CD14-positive monocyte (primary cell): ENCODE measurements at regions not wholly inside any gene's neighbourhood (a gene's known extent, or its start where the extent isn't known, plus 50 kb on each side); places are given as distances from the start of the nearest gene placed in this dataset.

Experiments used
- DNase-seq, 3 donors: peaks; one replicate each; pipeline ENCODE4 v3.0.0-alpha.2; 2011 to 2022
- H2AFZ ChIP-seq: 2 replicates; pipeline ENCODE4 v1.6.0; 2012; ENCODE audit warnings: mild to moderate bottlenecking, low read depth, low read length, inconsistent platforms; ENCODE audit not compliant: insufficient read depth, poor library complexity, severe bottlenecking
- H3K27ac ChIP-seq, 2 donors: 1 replicate in 1 of 2; 2 replicates in 1 of 2; pipeline ENCODE4 v1.5.1; 2012 to 2013; ENCODE audit warnings: low read length in 2 of 2, control low read depth in 1 of 2, inconsistent platforms in 1 of 2, low read depth in 1 of 2, mild to moderate bottlenecking in 1 of 2
- H3K27me3 ChIP-seq, 2 donors: one replicate each; pipeline versions ENCODE4 v1.6.0 to v1.6.1; 2011 to 2013; ENCODE audit warnings: low read length in 2 of 2; ENCODE audit not compliant: control insufficient read depth in 2 of 2, insufficient read depth in 2 of 2
- H3K36me3 ChIP-seq, 2 donors: replicated peaks in 1 of 2; 1 replicate in 1 of 2; 2 replicates in 1 of 2; pipeline versions ENCODE4 v1.5.1 to v1.6.1; 2012 to 2013; ENCODE audit warnings: low read length in 2 of 2, control low read depth in 1 of 2, inconsistent platforms in 1 of 2, mild to moderate bottlenecking in 1 of 2; ENCODE audit not compliant: insufficient read depth in 2 of 2, control insufficient read depth in 1 of 2
- H3K4me1 ChIP-seq, 2 donors: 1 replicate in 1 of 2; 2 replicates in 1 of 2; pipeline versions ENCODE4 v1.5.1 to v1.6.1; 2012 to 2013; ENCODE audit warnings: low read length in 2 of 2, control low read depth in 1 of 2, inconsistent platforms in 1 of 2, mild to moderate bottlenecking in 1 of 2, moderate library complexity in 1 of 2; ENCODE audit not compliant: insufficient read depth in 2 of 2, control insufficient read depth in 1 of 2
- H3K4me2 ChIP-seq: replicated peaks from 2 replicates; pipeline ENCODE3; 2012; ENCODE audit warnings: low read length, moderate library complexity, mild to moderate bottlenecking; ENCODE audit not compliant: poor library complexity, severe bottlenecking; ENCODE audit errors: extremely low read depth
- H3K4me3 ChIP-seq, 3 experiments: fragments of 200-600 bp in 1 of 3; sonication (generic) in 1 of 3; replicated peaks in 1 of 3; 1 replicate in 2 of 3; 2 replicates in 1 of 3; pipeline ENCODE4 v1.5.1; 2011 to 2013; ENCODE audit warnings: low read length in 3 of 3, mild to moderate bottlenecking in 3 of 3, control low read depth in 2 of 3, low read depth in 2 of 3, inconsistent platforms in 1 of 3, moderate library complexity in 1 of 3
- H3K79me2 ChIP-seq: 2 replicates; pipeline ENCODE4 v1.6.0; 2012; ENCODE audit warnings: mild to moderate bottlenecking, control low read depth, inconsistent platforms, low read length, moderate library complexity; ENCODE audit not compliant: insufficient read depth
- H3K9ac ChIP-seq: 2 replicates; pipeline ENCODE4 v1.6.0; 2017; ENCODE audit warnings: low read length, mild to moderate bottlenecking; ENCODE audit not compliant: insufficient read depth, poor library complexity, severe bottlenecking
- H3K9me3 ChIP-seq, 2 donors: replicated peaks in 1 of 2; 1 replicate in 1 of 2; 2 replicates in 1 of 2; pipeline versions ENCODE4 v1.5.1 to v1.6.1; 2012 to 2013; ENCODE audit warnings: low read length in 2 of 2, control low read depth in 1 of 2; ENCODE audit not compliant: control insufficient read depth in 1 of 2, insufficient read depth in 1 of 2
- H4K20me1 ChIP-seq: 2 replicates; pipeline ENCODE4 v1.6.0; 2012; ENCODE audit warnings: mild to moderate bottlenecking, low read length, control low read depth, moderate library complexity; ENCODE audit not compliant: insufficient read depth
- H3K27ac Mint-ChIP-seq, 7 donors: one replicate each; pipeline ENCODE4 v1.8.0; 2020; ENCODE audit warnings: mild to moderate bottlenecking in 7 of 7, mixed read lengths in 7 of 7, moderate library complexity in 6 of 7, inconsistent platforms in 2 of 7
- H3K27me3 Mint-ChIP-seq, 3 donors: one replicate each; pipeline ENCODE4 v1.8.0; 2021 to 2022; ENCODE audit warnings: low read depth in 3 of 3, mild to moderate bottlenecking in 3 of 3, mixed read lengths in 3 of 3, moderate library complexity in 3 of 3, inconsistent platforms in 1 of 3
- H3K36me3 Mint-ChIP-seq, 2 donors: one replicate each; pipeline ENCODE4 v1.8.0; 2020; ENCODE audit warnings: mixed read lengths in 2 of 2, inconsistent platforms in 1 of 2, mild to moderate bottlenecking in 1 of 2
- H3K4me1 Mint-ChIP-seq: one replicate; pipeline ENCODE4 v1.8.0; 2020; ENCODE audit warnings: mild to moderate bottlenecking, mixed read lengths
- H3K4me3 Mint-ChIP-seq, 2 donors: one replicate each; pipeline ENCODE4 v1.8.0; 2020; ENCODE audit warnings: mild to moderate bottlenecking in 2 of 2, mixed read lengths in 2 of 2, moderate library complexity in 1 of 2
- H3K9me3 Mint-ChIP-seq, 7 donors: one replicate each; pipeline ENCODE4 v1.8.0; 2020 to 2022; ENCODE audit warnings: mixed read lengths in 7 of 7, mild to moderate bottlenecking in 6 of 7, moderate library complexity in 6 of 7, inconsistent platforms in 2 of 7
- CTCF ChIP-seq: fragments of 200-600 bp; IDR thresholded peaks from one replicate; pipeline ENCODE4 v1.8.0; 2022; ENCODE audit warnings: antibody characterized with exemption, mild to moderate bottlenecking
- WGBS: methylation state at CpG from one replicate; pipeline ENCODE4 v1.1.5; 2013; ENCODE audit warnings: missing lambda C conversion rate; ENCODE audit not compliant: insufficient coverage; 5-methylcytosine and 5-hydroxymethylcytosine counted together
- intact Hi-C, 2 donors: fragments of 100-400 bp; cut with micrococcal nuclease; formaldehyde crosslinking; loops; one replicate each; pipeline versions ENCODE4 v1.15.0 to v1.15.1; 2023

- Histone ChIP-seq H3K9me3 (no peaks in the 10 kb centered on the region), H3K4me1 (no peaks in the 10 kb centered on the region), H3K4me3 (no peak overlapping the region), H2AFZ (no peak overlapping the region), H3K4me2 (no peak overlapping the region), H3K27me3 (no peaks in the 10 kb centered on the region), H3K36me3 (no peaks in the 10 kb centered on the region), H3K79me2 (no peaks in the 10 kb centered on the region), H4K20me1 (no peaks in the 10 kb centered on the region), H3K27ac (no peak overlapping the region), H3K9ac (no peak overlapping the region)
- WGBS = 81% methylated on average over 7 of the region's 14 CpGs
- H3K4me1 Mint-ChIP-seq = peaks cover 2% of the 10 kb centered on the region
- H3K4me3 Mint-ChIP-seq = no peak overlapping the region
- H3K9me3 Mint-ChIP-seq = no peaks in the 10 kb centered on the region
- intact Hi-C loops = no loop called here
- DNase-seq = no peak
- no peaks in the 10 kb centered on the region for H3K36me3 Mint-ChIP-seq
- no peak overlapping the region for H3K27ac Mint-ChIP-seq
- no peak for TF ChIP-seq CTCF
- peaks cover 2 to 3% (median 3%) of the 10 kb centered on the region in 3 donors for H3K27me3 Mint-ChIP-seq
Measured at GRCh38 chr5:159514229-159514810, 184.0 kb upstream of the IL12B start.

- Histone ChIP-seq H3K4me1 (no peaks in the 10 kb centered on the region), H3K9ac (no peak overlapping the region), H4K20me1 (no peaks in the 10 kb centered on the region), H3K79me2 (no peaks in the 10 kb centered on the region), H3K4me2 (no peak overlapping the region), H2AFZ (no peak overlapping the region), H3K9me3 (no peaks in the 10 kb centered on the region), H3K27me3 (no peaks in the 10 kb centered on the region), H3K36me3 (no peaks in the 10 kb centered on the region), H3K4me3 (no peak overlapping the region), H3K27ac (no peak overlapping the region)
- no peak for DNase-seq
- Mint-ChIP-seq H3K27ac (no peak overlapping the region), H3K36me3 (no peaks in the 10 kb centered on the region), H3K4me1 (peaks cover 2% of the 10 kb centered on the region), H3K9me3 (no peaks in the 10 kb centered on the region), H3K27me3 (peaks cover 2 to 6% (median 3%) of the 10 kb centered on the region in 3 donors), H3K4me3 (no peak overlapping the region)
- intact Hi-C loops = loop anchor here in 1 of 2 donors (5.0 kb wide), 1 partner anchor 402 kb away; the partner anchor contains the start of gene ADRA1B
- no peak for TF ChIP-seq CTCF
- WGBS = 100% methylated on average over 3 of the region's 4 CpGs
Measured at GRCh38 chr5:159515197-159515596, 184.9 kb upstream of the IL12B start.
